Skin epidermis (tissue), 12 donors: ENCODE measurements at regions not wholly inside any gene's neighbourhood (a gene's known extent, or its start where the extent isn't known, plus 50 kb on each side); places are given as distances from the start of the nearest gene placed in this dataset.
"Not testable (repeated sequence)": the region's sequence is repeated elsewhere in the genome, so short reads cannot be mapped to it uniquely, and the experiment has no call there.

ENCODE experiments used
- H3K27ac ChIP-seq, 21 experiments: fragments of 200-600 bp; sonication (generic) in 11 of 21; one replicate each; pipeline ENCODE4 v1.5.0; 2020; ENCODE audit warnings: mild to moderate bottlenecking in 3 of 21, inconsistent platforms in 2 of 21, moderate library complexity in 2 of 21
- H3K4me3 ChIP-seq, 7 experiments: fragments of 200-600 bp; sonication (generic) in 2 of 7; one replicate each; pipeline ENCODE4 v1.5.0; 2020; ENCODE audit warnings: inconsistent platforms in 2 of 7, mild to moderate bottlenecking in 2 of 7, moderate library complexity in 1 of 7

DNA sequence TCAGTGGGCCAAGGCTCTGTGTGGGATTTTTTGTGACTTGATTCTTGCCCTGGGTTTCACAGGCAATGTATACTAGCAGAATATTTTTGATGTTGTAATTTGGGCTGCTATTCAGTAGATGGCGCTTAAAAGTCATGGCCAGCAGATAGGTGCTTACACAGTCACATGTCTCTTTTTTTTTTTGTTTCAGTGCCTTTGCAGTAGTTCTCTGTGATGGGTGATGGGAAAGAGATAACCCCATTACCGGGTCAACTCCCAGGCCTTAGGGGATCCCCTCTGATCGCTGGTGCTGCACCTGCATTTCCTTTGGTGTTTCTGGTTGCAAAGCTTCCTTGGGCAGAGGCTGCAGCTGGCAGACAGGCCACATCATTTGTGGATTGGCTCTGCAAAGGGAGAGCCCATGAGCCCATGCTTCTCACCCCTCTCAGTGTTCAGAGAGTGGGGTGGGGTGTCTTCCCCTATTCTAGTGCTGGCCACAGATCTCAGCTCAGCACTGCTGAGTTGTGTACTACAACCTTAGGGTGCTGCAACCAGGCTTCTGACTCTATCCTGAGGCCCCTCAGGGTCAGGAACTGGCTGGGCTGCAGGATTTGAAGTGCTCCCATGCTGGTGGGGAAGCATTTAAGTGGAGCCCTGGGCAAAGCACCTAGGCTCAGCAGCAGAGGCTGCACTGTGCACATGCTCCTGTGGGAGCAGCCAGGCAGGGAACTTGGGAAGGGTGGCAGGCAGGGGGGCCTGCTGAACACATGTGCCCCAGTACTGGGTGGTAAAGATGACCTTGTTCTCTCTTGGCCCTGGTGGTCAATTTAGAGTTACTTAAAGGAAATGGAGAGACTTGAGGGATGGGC lies 219.8 kb upstream of the SPHKAP start:
- no peak overlapping the region for H3K4me3 ChIP-seq
- H3K27ac ChIP-seq = no peak overlapping the region

DNA sequence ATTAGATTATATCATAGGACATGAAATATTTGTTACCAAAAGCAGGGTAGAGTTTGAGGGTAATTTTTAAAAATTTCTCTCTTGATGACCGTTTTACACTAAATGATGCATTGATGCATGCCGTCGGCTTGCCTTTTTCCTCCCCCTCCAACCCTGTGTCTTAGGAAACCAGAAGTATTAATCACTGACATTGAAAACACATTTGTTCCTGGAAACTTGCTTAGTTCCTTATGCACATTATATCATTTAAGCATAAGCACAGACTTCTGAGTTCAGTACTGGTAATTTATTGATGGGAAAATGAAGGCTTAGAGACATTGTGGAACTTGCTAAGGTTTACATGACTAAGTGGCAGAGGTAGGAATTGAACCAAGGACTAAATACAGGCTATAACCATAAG lies 206.3 kb upstream of the SPHKAP start:
- Histone ChIP-seq H3K27ac (no peak overlapping the region), H3K4me3 (no peak overlapping the region)

- Histone ChIP-seq H3K4me3 (no peak overlapping the region), H3K27ac (no peak overlapping the region)
Measured at GRCh38 chr2:228378696-228379425, 197.4 kb upstream of the SPHKAP start.

DNA sequence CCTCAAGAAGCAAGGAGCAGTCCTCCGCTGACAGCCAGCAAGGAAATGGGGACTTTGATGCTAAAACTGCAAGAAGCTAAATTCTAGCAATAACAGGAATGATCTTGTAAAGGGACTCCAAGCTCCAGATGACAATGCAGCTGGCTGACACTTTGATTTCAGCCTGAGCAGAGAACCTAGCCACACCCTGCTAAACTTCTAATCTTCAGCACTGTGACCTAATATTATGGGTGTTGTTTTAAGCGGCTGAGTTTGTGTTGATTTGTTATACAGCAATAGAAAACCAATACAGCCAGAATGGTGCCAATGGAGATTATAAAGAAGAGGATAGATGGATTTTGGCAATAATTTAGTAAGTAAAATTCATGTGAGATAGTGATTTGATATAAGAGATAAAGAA lies 196.7 kb upstream of the SPHKAP start:
- Histone ChIP-seq H3K27ac (no peak overlapping the region), H3K4me3 (no peak overlapping the region)

DNA sequence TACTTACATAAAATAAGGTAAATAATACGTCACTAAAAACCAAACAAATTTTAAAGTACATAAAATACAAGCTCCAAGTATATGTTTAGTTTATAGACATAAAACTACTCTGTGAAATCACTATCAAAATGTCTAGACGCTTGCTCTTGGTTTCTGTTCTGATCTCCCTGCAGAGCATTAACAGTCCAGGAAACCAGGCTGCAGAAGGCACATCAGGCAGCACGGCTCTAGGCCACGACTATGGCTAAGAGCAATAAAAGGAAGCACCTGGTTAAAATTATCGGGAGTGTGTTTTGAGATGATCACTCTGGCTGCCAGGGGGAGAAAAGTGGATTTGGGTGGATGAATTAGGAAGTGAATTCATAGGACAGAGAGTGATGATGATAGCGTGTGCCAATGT lies 196.0 kb upstream of the SPHKAP start:
- Histone ChIP-seq H3K27ac (no peak overlapping the region), H3K4me3 (no peak overlapping the region)

DNA sequence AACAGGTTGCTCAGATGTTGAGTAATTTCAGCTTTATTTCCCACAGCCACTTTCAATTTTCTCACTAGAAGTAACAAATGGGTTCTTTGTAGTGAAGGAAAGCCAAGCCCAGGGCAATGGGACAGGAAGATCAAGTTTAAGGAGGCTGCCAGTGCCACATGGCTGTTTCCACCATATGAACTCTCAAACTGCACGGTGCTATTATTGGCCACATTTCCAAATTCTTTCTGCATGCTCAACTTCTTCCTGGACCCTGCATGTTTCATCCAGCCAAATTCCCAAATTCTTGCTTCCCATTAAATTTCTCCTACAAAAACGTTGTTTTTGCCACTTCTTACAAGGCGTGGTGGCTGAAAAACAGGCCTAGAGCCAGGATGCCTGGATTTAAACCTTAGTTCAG lies 193.3 kb upstream of the SPHKAP start:
- H3K27ac ChIP-seq = no peak overlapping the region
- no peak overlapping the region for H3K4me3 ChIP-seq

- H3K27ac ChIP-seq = no peak overlapping the region
- H3K4me3 ChIP-seq = no peak overlapping the region
Measured at GRCh38 chr2:228373191-228373590, 191.7 kb upstream of the SPHKAP start.

GRCh38 chr2:228372212-228372611 lies 190.7 kb upstream of the SPHKAP start:
- H3K4me3 ChIP-seq = no peak overlapping the region
- no peak overlapping the region for H3K27ac ChIP-seq

GRCh38 chr2:228369400-228370031 lies 188.0 kb upstream of the SPHKAP start:
- Histone ChIP-seq H3K27ac (no peak overlapping the region), H3K4me3 (no peak overlapping the region)

DNA sequence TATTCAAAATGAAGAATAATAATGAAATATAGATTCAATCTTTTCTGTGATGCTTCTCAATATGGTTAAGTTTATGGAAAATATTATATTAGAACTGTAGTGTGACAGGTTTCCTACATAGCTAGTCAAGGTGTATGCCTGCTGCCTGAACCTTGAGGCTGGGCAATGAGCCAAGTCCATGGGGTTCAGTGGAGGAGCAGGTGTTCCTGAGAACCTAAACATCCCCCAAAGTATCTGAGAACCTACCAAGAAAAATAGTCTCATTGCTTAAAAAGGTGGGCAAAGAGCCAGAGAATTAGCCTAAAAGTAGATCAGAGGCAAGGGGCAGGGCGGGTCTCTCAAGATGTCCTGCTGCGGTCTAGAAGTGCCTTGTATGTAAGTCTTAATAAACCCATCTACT lies 185.9 kb upstream of the SPHKAP start:
- no peak overlapping the region for H3K27ac ChIP-seq
- no peak overlapping the region for H3K4me3 ChIP-seq

GRCh38 chr2:228359473-228359872 lies 178.0 kb upstream of the SPHKAP start:
- Histone ChIP-seq H3K4me3 (no peak overlapping the region), H3K27ac (no peak overlapping the region)

DNA sequence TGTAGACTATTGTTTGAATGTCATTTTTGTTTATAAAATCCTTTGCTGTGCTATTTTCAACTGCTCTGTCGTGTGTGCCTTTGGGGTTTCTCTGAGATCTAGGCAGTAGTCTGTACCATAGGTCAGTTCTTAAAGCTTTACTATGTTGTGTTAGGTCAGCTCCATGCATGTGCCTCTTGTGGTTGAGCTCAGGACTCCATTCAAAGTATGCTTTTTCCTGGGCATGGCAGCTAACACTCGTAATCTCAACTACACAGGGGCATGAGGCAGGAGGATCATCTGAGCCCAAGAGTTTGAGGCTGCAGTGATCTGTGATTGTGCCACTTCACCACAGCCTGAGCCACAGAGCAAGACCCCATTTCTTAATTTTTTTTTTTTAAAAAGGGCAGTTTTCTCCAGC lies 174.4 kb upstream of the SPHKAP start:
- Histone ChIP-seq H3K4me3 (no peak overlapping the region), H3K27ac (no peak overlapping the region)

- not testable (repeated sequence) for H3K4me3 ChIP-seq, H3K27ac ChIP-seq
Measured at GRCh38 chr2:228352980-228353379, 171.5 kb upstream of the SPHKAP start.

GRCh38 chr2:228352048-228352447 lies 170.6 kb upstream of the SPHKAP start:
- H3K27ac ChIP-seq = no peak overlapping the region
- no peak overlapping the region for H3K4me3 ChIP-seq

DNA sequence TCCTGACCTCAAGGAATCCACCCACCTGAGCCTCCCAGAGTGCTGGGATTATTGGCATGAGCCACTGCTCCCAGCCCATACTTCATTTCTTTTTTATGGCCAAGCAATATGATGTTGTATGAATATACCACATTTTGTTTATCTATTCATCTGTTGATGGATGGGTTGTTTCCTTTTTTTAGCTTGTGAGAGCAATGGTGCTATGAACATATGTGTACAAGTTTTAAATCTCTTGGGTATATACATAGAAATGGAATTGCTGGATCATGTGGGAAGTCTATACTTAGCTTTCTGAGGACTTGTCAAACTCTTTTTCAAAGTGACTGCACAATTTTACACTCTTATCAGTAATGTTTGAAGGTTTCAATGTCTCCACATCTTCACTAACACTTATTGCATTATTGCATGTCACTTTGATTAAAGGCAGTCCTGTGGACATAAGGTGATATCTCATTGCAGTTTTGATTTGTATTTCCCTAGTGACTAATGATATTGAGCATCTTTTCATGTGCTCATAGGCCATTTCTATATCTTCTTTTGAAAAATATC lies 167.1 kb upstream of the SPHKAP start:
- H3K4me3 ChIP-seq = no peak overlapping the region
- no peak overlapping the region for H3K27ac ChIP-seq

- Histone ChIP-seq H3K27ac (no peak overlapping the region), H3K4me3 (no peak overlapping the region)
Measured at GRCh38 chr2:228344531-228344930, 163.0 kb upstream of the SPHKAP start.

DNA sequence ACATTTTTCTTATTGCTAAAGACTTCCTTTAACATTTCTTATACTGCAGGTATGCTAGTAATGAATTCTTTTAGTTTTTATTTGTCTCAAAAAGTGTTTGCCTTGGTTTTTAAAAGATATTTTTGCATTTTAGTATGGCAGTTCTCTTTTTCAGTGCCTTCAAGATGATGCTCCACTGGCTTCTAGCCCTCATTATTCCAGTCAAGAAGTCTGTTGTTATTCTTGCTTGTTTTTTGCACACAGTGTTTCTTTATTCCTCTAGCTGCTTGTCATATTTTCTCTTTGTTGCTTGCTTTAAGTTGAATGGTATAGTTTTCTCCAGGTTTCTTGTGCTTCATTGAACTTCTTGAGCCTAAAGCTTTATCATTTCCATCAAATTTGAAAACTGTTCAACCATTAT lies 158.0 kb upstream of the SPHKAP start:
- Histone ChIP-seq H3K4me3 (no peak overlapping the region), H3K27ac (no peak overlapping the region)

- Histone ChIP-seq H3K4me3 (no peak overlapping the region), H3K27ac (no peak overlapping the region)
Measured at GRCh38 chr2:228334180-228334579, 152.7 kb upstream of the SPHKAP start.

DNA sequence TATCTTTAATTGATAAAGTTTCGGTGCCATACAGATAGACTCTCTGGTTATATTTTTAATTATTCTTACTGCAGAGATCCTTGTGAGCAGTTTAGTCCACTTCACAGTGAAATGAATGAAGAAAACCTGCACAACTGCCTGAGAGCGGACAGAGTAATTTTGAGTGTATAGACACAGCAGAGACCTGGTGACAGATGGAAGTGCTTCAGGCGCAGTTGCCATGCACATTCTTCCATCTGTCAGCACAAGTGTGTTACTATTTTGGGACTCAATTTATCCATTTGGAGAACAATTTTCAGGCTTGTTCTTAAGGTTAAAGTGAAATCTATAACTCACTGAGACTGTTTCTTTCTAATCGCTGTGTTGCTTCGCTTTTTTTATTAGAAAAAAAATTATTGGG lies 147.8 kb upstream of the SPHKAP start:
- no peak overlapping the region for H3K27ac ChIP-seq
- no peak overlapping the region for H3K4me3 ChIP-seq

- H3K4me3 ChIP-seq = no peak overlapping the region
- H3K27ac ChIP-seq = no peak overlapping the region
Measured at GRCh38 chr2:228321015-228321414, 139.5 kb upstream of the SPHKAP start.

GRCh38 chr2:228318218-228318617 lies 136.7 kb upstream of the SPHKAP start:
- Histone ChIP-seq H3K27ac (no peak overlapping the region), H3K4me3 (no peak overlapping the region)
